AG10803 (cell line): ENCODE measurements at regions not wholly inside any gene's neighbourhood (a gene's known extent, or its start where the extent isn't known, plus 50 kb on each side); places are given as distances from the start of the nearest gene placed in this dataset.

Source experiments
- DNase-seq: peaks from one replicate; pipeline ENCODE4 v3.0.0; 2010; ENCODE audit warnings: low read depth
- H3K4me3 ChIP-seq: 2 replicates; pipeline ENCODE4 v1.5.1; 2011; ENCODE audit warnings: mild to moderate bottlenecking, low read length, control low read depth
- CTCF ChIP-seq: conservative IDR thresholded peaks from 2 replicates; pipeline ENCODE4 v1.5.1; 2011; ENCODE audit warnings: mild to moderate bottlenecking, low read length, control low read depth, inconsistent platforms

GRCh38 chr15:98391568-98391967, 256.8 kb upstream of the IGF1R start:
- TF ChIP-seq CTCF = no peak
- no peak overlapping the region for H3K4me3 ChIP-seq
- DNase-seq = no peak

- no peak overlapping the region for H3K4me3 ChIP-seq
- TF ChIP-seq CTCF = no peak
- DNase-seq = no peak
Measured at GRCh38 chr15:98393471-98393870, 254.9 kb upstream of the IGF1R start.

GRCh38 chr15:98394546-98394945, 253.8 kb upstream of the IGF1R start:
- DNase-seq = no peak
- H3K4me3 ChIP-seq = no peak overlapping the region
- TF ChIP-seq CTCF = no peak

- H3K4me3 ChIP-seq = no peak overlapping the region
- no peak for DNase-seq
- TF ChIP-seq CTCF = no peak
Measured at GRCh38 chr15:98395974-98396610, 252.2 kb upstream of the IGF1R start.

- no peak for TF ChIP-seq CTCF
- no peak for DNase-seq
- no peak overlapping the region for H3K4me3 ChIP-seq
Measured at GRCh38 chr15:98397419-98397818, 250.9 kb upstream of the IGF1R start.

GRCh38 chr15:98398056-98398455, 250.3 kb upstream of the IGF1R start:
- no peak for DNase-seq
- no peak for TF ChIP-seq CTCF
- H3K4me3 ChIP-seq = no peak overlapping the region

GRCh38 chr15:98398886-98399285, 249.5 kb upstream of the IGF1R start:
- no peak overlapping the region for H3K4me3 ChIP-seq
- no peak for DNase-seq
- no peak for TF ChIP-seq CTCF
